K562 (cell line): ENCODE measurements at regions not wholly inside any gene's neighbourhood (a gene's known extent, or its start where the extent isn't known, plus 50 kb on each side); places are given as distances from the start of the nearest gene placed in this dataset.
"Not testable (repeated sequence)": the region's sequence is repeated elsewhere in the genome, so short reads cannot be mapped to it uniquely, and the experiment has no call there.

Experiments used
- ATAC-seq: fragments of 200-7000 bp; cut with Tn5 transposase; 3 replicates; pipeline ENCODE4 v1.9.1; 2020; ENCODE audit warnings: moderate library complexity
- BruUV-seq: library from RNA; stranded (reverse); fragments of 400-500 nt; replicated peaks from 2 replicates; lab custom pipeline; 2021; lab: Mats Ljungman, UMichigan
- CTCF ChIA-PET: fragments of 300-600 bp; formaldehyde crosslinking; extraction: SDS; loops from one replicate; lab custom pipeline; 2021; ENCODE audit warnings: low intra/inter-chr PET ratio; lab: Yijun Ruan, JAX
- POLR2A ChIA-PET: fragments of 300-600, 350-650 bp; sonication (Branson Sonifier 250); formaldehyde crosslinking; extraction: SDS; loops from one replicate; lab custom pipeline; 2021; ENCODE audit warnings: antibody characterized with exemption, inconsistent platforms; lab: Yijun Ruan, JAX
- DNase-seq, 4 experiments: peaks; one replicate each; pipeline versions ENCODE4 v3.0.0 to v3.0.0-alpha.2; 2011 to 2018; ENCODE audit warnings: low spot score in 3 of 4, mixed read lengths in 3 of 4; ENCODE audit errors: extremely low read depth in 1 of 4
- FAIRE-seq: peaks from 2 replicates; lab custom pipeline; 2011; peaks lifted over from hg19 to GRCh38; lab: Jason Lieb, UNC
- H2AFZ ChIP-seq: 2 replicates; pipeline ENCODE4 v1.6.0; 2011; ENCODE audit warnings: low read depth, low read length, control low read depth, inconsistent platforms
- H3K27ac ChIP-seq: fragments of 200-600 bp; 3 replicates; pipeline ENCODE4 v1.8.0; 2011; ENCODE audit warnings: low read depth, mild to moderate bottlenecking, control low read depth, inconsistent platforms, low read length, moderate library complexity, mixed read lengths; ENCODE audit errors: extremely low read depth
- H3K27me3 ChIP-seq, 2 experiments: fragments of 300-600 bp in 1 of 2; 2 replicates in 1 of 2; 3 replicates in 1 of 2; pipeline versions ENCODE4 v1.6.0 to v1.8.0; 2011; ENCODE audit warnings: inconsistent platforms in 2 of 2, low read length in 2 of 2, mild to moderate bottlenecking in 1 of 2, mixed read lengths in 1 of 2, moderate library complexity in 1 of 2; ENCODE audit not compliant: control insufficient read depth in 2 of 2, insufficient read depth in 2 of 2
- H3K36me3 ChIP-seq: fragments of 300-600 bp; 3 replicates; pipeline ENCODE4 v1.8.0; 2011; ENCODE audit warnings: mild to moderate bottlenecking, low read length, inconsistent platforms; ENCODE audit not compliant: control insufficient read depth, insufficient read depth
- H3K4me1 ChIP-seq, 2 experiments: fragments of 200-600 bp in 1 of 2; replicated peaks in 1 of 2; 2 replicates in 1 of 2; 3 replicates in 1 of 2; pipeline versions ENCODE4 v1.5.1 to v1.8.0; 2011; ENCODE audit warnings: inconsistent platforms in 2 of 2, low read length in 2 of 2, mild to moderate bottlenecking in 1 of 2, mixed read lengths in 1 of 2, moderate library complexity in 1 of 2; ENCODE audit not compliant: control insufficient read depth in 2 of 2, insufficient read depth in 2 of 2
- H3K4me2 ChIP-seq: 2 replicates; pipeline ENCODE4 v1.6.1; 2011; ENCODE audit warnings: low read length, control low read depth, inconsistent platforms, mixed read lengths; ENCODE audit not compliant: insufficient read depth
- H3K4me3 ChIP-seq: fragments of 200-600 bp; sonication (generic), shearing (Covaris generic); 2 replicates; pipeline ENCODE4 v1.5.1; 2016; ENCODE audit warnings: control low read depth, inconsistent platforms
- H3K79me2 ChIP-seq: fragments of 200-600 bp; 3 replicates; pipeline ENCODE4 v1.8.0; 2011; ENCODE audit warnings: low read length, inconsistent platforms; ENCODE audit not compliant: control insufficient read depth, insufficient read depth
- H3K9ac ChIP-seq, 2 experiments: 2 replicates each; pipeline versions ENCODE4 v1.6.0 to v1.6.1; 2011; ENCODE audit warnings: low read depth in 2 of 2, low read length in 2 of 2, control low read depth in 1 of 2, inconsistent platforms in 1 of 2, mild to moderate bottlenecking in 1 of 2, mixed read lengths in 1 of 2; ENCODE audit not compliant: insufficient read depth in 1 of 2
- H3K9me1 ChIP-seq: one replicate; pipeline ENCODE4 v1.6.0; 2011; ENCODE audit warnings: inconsistent platforms, mild to moderate bottlenecking, low read length, moderate library complexity; ENCODE audit not compliant: control insufficient read depth, insufficient read depth
- H3K9me3 ChIP-seq: replicated peaks from 2 replicates; pipeline ENCODE4 v1.5.1; 2011; ENCODE audit warnings: low read depth, low read length, inconsistent platforms; ENCODE audit not compliant: control insufficient read depth, insufficient read depth
- H4K20me1 ChIP-seq: replicated peaks from 2 replicates; pipeline ENCODE4 v1.6.1; 2011; ENCODE audit warnings: low read length, inconsistent platforms, mixed read lengths; ENCODE audit not compliant: control insufficient read depth, insufficient read depth
- HDAC8 ChIP-seq: fragments of 450-650 bp; IDR thresholded peaks from 2 replicates; pipeline ENCODE4 v1.6.1; 2016; ENCODE audit warnings: mild to moderate bottlenecking, missing genetic modification characterization, moderate library complexity, missing compliant biosample characterization
- HNRNPLL ChIP-seq: fragments of 200-400 bp; formaldehyde crosslinking; IDR thresholded peaks from 2 replicates; pipeline ENCODE4 v1.6.1; 2017; ENCODE audit warnings: low read length, low read depth, mild to moderate bottlenecking; ENCODE audit not compliant: poor library complexity, severe bottlenecking
- MTA1 ChIP-seq: fragments of 450-650 bp; IDR thresholded peaks from 2 replicates; pipeline ENCODE4 v1.6.1; 2017; ENCODE audit warnings: borderline replicate concordance
- POLR2B ChIP-seq: fragments of 450-650 bp; IDR thresholded peaks from 2 replicates; pipeline ENCODE4 v1.6.1; 2018; ENCODE audit warnings: low read depth; ENCODE audit not compliant: partially characterized antibody
- SNRNP70 ChIP-seq: fragments of 200-400 bp; formaldehyde crosslinking; optimal IDR thresholded peaks from 2 replicates; pipeline ENCODE3; 2017; ENCODE audit warnings: low read depth, low read length
- SRSF3 ChIP-seq: fragments of 200-400 bp; formaldehyde crosslinking; IDR thresholded peaks from 2 replicates; pipeline ENCODE4 v1.6.1; 2016; ENCODE audit warnings: mild to moderate bottlenecking, low read length, moderate library complexity; ENCODE audit not compliant: insufficient read depth
- ZNF507 ChIP-seq: conservative IDR thresholded peaks from 2 replicates; pipeline ENCODE4 v1.6.1; 2017; ENCODE audit warnings: missing genetic modification characterization, missing compliant biosample characterization
- ZNF766 ChIP-seq: fragments of 200-800 bp; sonication (Bioruptor generic); conservative IDR thresholded peaks from 2 replicates; pipeline ENCODE4 v1.6.1; 2016; ENCODE audit warnings: missing genetic modification characterization, missing compliant biosample characterization
- WGBS: fragments of 100-300 bp; shearing (Covaris generic); methylation state at CpG from one replicate; pipeline ENCODE4 v1.1.6; 2016; ENCODE audit warnings: low coverage, mixed read lengths; ENCODE audit not compliant: insufficient coverage; ENCODE audit errors: missing lambda C conversion rate; 5-methylcytosine and 5-hydroxymethylcytosine counted together
- in situ Hi-C: fragments of 300-500 bp; cut with MboI; formaldehyde crosslinking; loops from 4 replicates; pipeline ENCODE4 v1.15.0; 2018; ENCODE audit warnings: inconsistent platforms, mixed read lengths
- intact Hi-C: fragments of 100-400 bp; cut with micrococcal nuclease; formaldehyde crosslinking; loops from 2 replicates; pipeline ENCODE4 v1.14.2; 2022

DNA sequence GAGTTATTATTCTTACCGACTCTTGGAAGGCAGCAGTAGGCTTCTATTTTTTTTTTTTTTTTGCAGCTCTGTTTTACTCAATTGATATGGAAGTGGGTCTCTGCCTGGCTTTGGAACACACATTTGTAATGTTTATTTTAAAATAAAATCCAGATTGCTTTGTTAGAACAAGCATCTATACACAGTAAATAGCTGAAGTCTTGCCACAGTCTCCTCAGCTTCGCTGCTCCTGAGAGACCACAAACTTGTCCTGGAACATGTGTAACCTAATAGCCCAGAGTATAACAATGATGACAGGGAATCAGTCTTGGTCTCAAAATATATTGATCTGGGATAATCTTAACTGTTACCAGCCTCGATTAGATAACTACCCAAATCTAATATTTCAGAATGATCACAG, 299.8 kb upstream of the NOX3 start:
- no peak overlapping the region for H3K27ac ChIP-seq
- no peak overlapping the region for H3K9ac ChIP-seq
- no peaks in the 10 kb centered on the region for H3K9me1 ChIP-seq
- no peak overlapping the region for H3K4me3 ChIP-seq
- ATAC-seq (no peak), DNase-seq (no peak), FAIRE-seq (no peak)
- H4K20me1 ChIP-seq = no peaks in the 10 kb centered on the region
- no peak overlapping the region for H3K4me2 ChIP-seq
- no peak overlapping the region for H2AFZ ChIP-seq
- no peaks in the 10 kb centered on the region for H3K36me3 ChIP-seq
- no peaks in the 10 kb centered on the region; the same call in 1 of the 2 replicates for H3K9me3 ChIP-seq
- CTCF ChIA-PET = no interaction called here
- no peaks in the 10 kb centered on the region for H3K79me2 ChIP-seq
- in situ Hi-C loops = no loop called here
- no peaks in the 10 kb centered on the region for H3K4me1 ChIP-seq
- H3K27me3 ChIP-seq = no peaks in the 10 kb centered on the region
- no peak for TF ChIP-seq HNRNPLL
- no peak for TF ChIP-seq POLR2B
- TF ChIP-seq ZNF766 (CRISPR knock-in tag) = no peak
- no peak for TF ChIP-seq HDAC8 (tag)
- no peak for TF ChIP-seq SRSF3
- no peak for TF ChIP-seq SNRNP70
- no peak for TF ChIP-seq ZNF507 (tag)
- TF ChIP-seq MTA1 = no peak
- intact Hi-C loops = no loop called here
- whole genome bisulfite sequencing = 6% methylated on average over 3 of the region's 3 CpGs
- POLR2A ChIA-PET = no interaction called here
- no TSS peak for BruUV-seq

DNA sequence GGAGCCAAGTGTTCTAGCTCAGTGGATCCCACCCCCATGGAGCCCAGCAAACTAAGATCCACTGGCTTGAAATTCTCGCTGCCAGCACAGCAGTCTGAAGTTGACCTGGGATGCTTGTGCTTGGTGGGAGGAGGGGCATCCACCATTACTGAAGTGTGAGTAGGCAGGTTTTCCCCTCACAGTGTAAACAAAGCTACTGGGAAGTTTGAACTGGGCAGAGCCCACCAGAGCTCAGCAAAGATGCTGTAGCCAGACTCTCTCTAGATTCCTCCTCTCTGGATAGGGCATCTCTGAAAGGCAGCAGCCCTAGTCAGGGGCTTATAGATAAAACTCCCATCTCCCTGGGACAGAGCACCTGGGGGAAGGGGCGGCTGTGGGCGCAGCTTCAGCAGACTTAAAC, 293.1 kb upstream of the NOX3 start:
- FAIRE-seq, CTCF ChIA-PET: not testable (repeated sequence)

More for the DNA sequence above, 293.1 kb upstream of the NOX3 start:
- H3K9me3 ChIP-seq, H3K36me3 ChIP-seq, DNase-seq, H3K27me3 ChIP-seq, H2AFZ ChIP-seq, in situ Hi-C loops, H3K79me2 ChIP-seq, ATAC-seq, intact Hi-C loops, POLR2A ChIA-PET, H4K20me1 ChIP-seq, H3K4me3 ChIP-seq, H3K27ac ChIP-seq, H3K9me1 ChIP-seq, H3K9ac ChIP-seq, H3K4me1 ChIP-seq, H3K4me2 ChIP-seq, BruUV-seq: not testable (repeated sequence)
- WGBS = 4% methylated on average over 3 of the region's 3 CpGs
